Endothelial cell of umbilical vein (primary cell): ENCODE measurements at regions not wholly inside any gene's neighbourhood (a gene's known extent, or its start where the extent isn't known, plus 50 kb on each side); places are given as distances from the start of the nearest gene placed in this dataset.

Experiments used
- BruUV-seq: library from RNA; stranded (reverse); fragments of 400-500 nt; replicated peaks from 2 replicates; lab custom pipeline; 2021; lab: Mats Ljungman, UMichigan
- CTCF ChIA-PET: fragments of 300-600, 350-600 bp; sonication (Branson Sonifier 250); formaldehyde crosslinking; loops from one replicate; lab custom pipeline; 2021; ENCODE audit warnings: antibody characterized with exemption, inconsistent platforms; lab: Charles Lee
- POLR2A ChIA-PET: fragments of 300-600, 350-600 bp; sonication (Branson Sonifier 250); formaldehyde crosslinking; loops from one replicate; lab custom pipeline; 2021; ENCODE audit warnings: antibody characterized with exemption, inconsistent platforms; lab: Charles Lee
- DNase-seq: peaks from one replicate; pipeline ENCODE4 v3.0.0-alpha.2; 2011; ENCODE audit warnings: low read depth, low spot score
- FAIRE-seq: peaks from 2 replicates; lab custom pipeline; 2011; peaks lifted over from hg19 to GRCh38; lab: Jason Lieb, UNC
- H2AFZ ChIP-seq: 2 replicates; pipeline ENCODE4 v1.6.0; 2012; ENCODE audit warnings: low read depth, low read length, control low read depth, inconsistent platforms
- H3K27ac ChIP-seq: 2 replicates; pipeline ENCODE4 v1.5.1; 2011; ENCODE audit warnings: low read depth, mild to moderate bottlenecking, control low read depth, low read length, moderate library complexity; ENCODE audit not compliant: insufficient read depth
- H3K27me3 ChIP-seq, 2 experiments: 2 replicates each; pipeline versions ENCODE4 v1.6.0 to v1.6.1; 2011; ENCODE audit warnings: low read length in 2 of 2, mixed read lengths in 1 of 2; ENCODE audit not compliant: control insufficient read depth in 2 of 2, insufficient read depth in 2 of 2
- H3K36me3 ChIP-seq, 2 experiments: 2 replicates in 1 of 2; 3 replicates in 1 of 2; pipeline ENCODE4 v1.5.1; 2011; ENCODE audit warnings: low read length in 2 of 2, mild to moderate bottlenecking in 1 of 2, moderate library complexity in 1 of 2; ENCODE audit not compliant: control insufficient read depth in 2 of 2, insufficient read depth in 2 of 2; ENCODE audit errors: extremely low read depth in 1 of 2
- H3K4me1 ChIP-seq: 3 replicates; pipeline ENCODE4 v1.5.1; 2011; ENCODE audit warnings: mild to moderate bottlenecking, low read length; ENCODE audit not compliant: control insufficient read depth, insufficient read depth; ENCODE audit errors: extremely low read depth
- H3K4me2 ChIP-seq: 2 replicates; pipeline ENCODE4 v1.6.1; 2011; ENCODE audit warnings: low read length, control low read depth, mixed read lengths; ENCODE audit not compliant: insufficient read depth
- H3K4me3 ChIP-seq, 3 experiments: fragments of 200-600 bp in 1 of 3; sonication (generic), shearing (Covaris generic) in 1 of 3; replicated peaks in 1 of 3; 2 replicates each; pipeline ENCODE4 v1.5.1; 2011 to 2016; ENCODE audit warnings: control low read depth in 3 of 3, low read length in 3 of 3, mild to moderate bottlenecking in 2 of 3, inconsistent platforms in 1 of 3, low read depth in 1 of 3, moderate library complexity in 1 of 3; ENCODE audit not compliant: insufficient read depth in 1 of 3
- H3K79me2 ChIP-seq: 2 replicates; pipeline ENCODE4 v1.6.0; 2012; ENCODE audit warnings: low read length, inconsistent platforms; ENCODE audit not compliant: control insufficient read depth, insufficient read depth
- H3K9ac ChIP-seq: replicated peaks from 2 replicates; pipeline ENCODE3; 2011; ENCODE audit warnings: low read length, control low read depth; ENCODE audit not compliant: insufficient read depth; ENCODE audit errors: extremely low read depth
- H3K9me1 ChIP-seq: replicated peaks from 3 replicates; pipeline ENCODE4 v1.6.0; 2011; ENCODE audit warnings: mild to moderate bottlenecking, low read length; ENCODE audit not compliant: control insufficient read depth, insufficient read depth; ENCODE audit errors: extremely low read depth
- H3K9me3 ChIP-seq: replicated peaks from 2 replicates; pipeline ENCODE4 v1.5.1; 2012; ENCODE audit warnings: low read length, inconsistent platforms; ENCODE audit not compliant: control insufficient read depth, insufficient read depth
- H4K20me1 ChIP-seq: replicated peaks from 2 replicates; pipeline ENCODE3; 2011; ENCODE audit warnings: mild to moderate bottlenecking, low read length; ENCODE audit not compliant: control insufficient read depth, insufficient read depth; ENCODE audit errors: extremely low read depth
- EZH2 ChIP-seq: IDR thresholded peaks from 2 replicates; pipeline ENCODE4 v1.6.1; 2012; ENCODE audit warnings: borderline replicate concordance, low read depth, mild to moderate bottlenecking, moderate library complexity, low read length, inconsistent platforms; ENCODE audit not compliant: severe bottlenecking
- FOS ChIP-seq: IDR thresholded peaks from 2 replicates; pipeline ENCODE4 v1.6.1; 2011; ENCODE audit warnings: mild to moderate bottlenecking, low read length, moderate library complexity, borderline replicate concordance; ENCODE audit not compliant: insufficient read depth
- GATA2 ChIP-seq: IDR thresholded peaks from 2 replicates; pipeline ENCODE4 v1.7.0; 2011; ENCODE audit warnings: low read depth, mild to moderate bottlenecking, moderate library complexity, mixed read lengths, low read length; ENCODE audit not compliant: insufficient read length, insufficient read depth
- JUN ChIP-seq: IDR thresholded peaks from 2 replicates; pipeline ENCODE4 v1.6.1; 2011; ENCODE audit warnings: borderline replicate concordance, low read depth; ENCODE audit not compliant: insufficient read length, insufficient read depth
- MYC ChIP-seq: IDR thresholded peaks from one replicate; pipeline ENCODE4 v1.6.1; 2011; ENCODE audit warnings: mild to moderate bottlenecking, low read depth, low read length
- POLR2A ChIP-seq: IDR thresholded peaks from 2 replicates; pipeline ENCODE4 v1.6.1; 2012; ENCODE audit warnings: low read depth, mild to moderate bottlenecking, control low read depth, low read length
- POLR2AphosphoS5 ChIP-seq: IDR thresholded peaks from 2 replicates; pipeline ENCODE4 v1.6.1; 2012; ENCODE audit warnings: low read depth, mild to moderate bottlenecking, control low read depth, low read length, moderate library complexity; ENCODE audit not compliant: insufficient read depth
- dilution Hi-C: fragments of 300-500 bp; cut with MboI; formaldehyde crosslinking; loops from one replicate; pipeline ENCODE4 v1.15.0; 2019; ENCODE audit warnings: low sequenced_read_pairs; ENCODE audit not compliant: extremely low pct_ligation_motif_present
- intact Hi-C: fragments of 100-400 bp; cut with micrococcal nuclease; formaldehyde crosslinking; loops from one replicate; pipeline ENCODE4 v1.10.0; 2022
- TF ChIP-seq, protein P1 (sequence below), 2 donors: IDR thresholded peaks; 1 replicate in 1 of 2; 2 replicates in 1 of 2; pipeline ENCODE4 v1.5.1; 2011; ENCODE audit warnings: low read length in 2 of 2, mild to moderate bottlenecking in 2 of 2, moderate library complexity in 2 of 2, control low read depth in 1 of 2, inconsistent platforms in 1 of 2, low read depth in 1 of 2; ENCODE audit not compliant: insufficient read depth in 1 of 2; ENCODE audit errors: extremely low read depth in 1 of 2
- TF ChIP-seq, protein P2 (sequence below): IDR thresholded peaks from 2 replicates; pipeline ENCODE4 v1.6.1; 2011; ENCODE audit not compliant: insufficient read depth, insufficient read length

DNA sequence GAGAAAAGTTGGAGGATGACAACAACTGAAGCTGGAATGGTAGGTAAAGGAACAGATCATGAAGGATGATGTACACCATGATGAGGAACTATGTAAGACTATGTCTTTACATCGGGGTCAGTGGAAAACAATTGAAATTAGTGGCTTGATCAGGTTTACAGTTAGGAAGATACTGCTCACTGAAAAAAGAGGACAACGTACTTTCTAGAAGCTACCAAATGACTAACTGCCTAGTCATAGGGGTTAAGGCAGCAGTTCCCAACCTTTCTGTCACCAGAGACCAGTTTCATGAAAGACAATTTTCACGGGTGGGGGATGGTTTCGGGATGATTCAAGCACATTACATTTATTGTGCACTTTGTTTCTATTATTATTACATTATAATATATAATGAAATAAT lies 91.6 kb upstream of the ANKRD1 start:
- POLR2A ChIA-PET, result no interaction called here
- TF ChIP-seq GATA2 (no peak), MYC (no peak), FOS (no peak), POLR2AphosphoS5 (no peak), POLR2A (no peak), JUN (no peak), EZH2 (no peak)
- TF ChIP-seq, protein P1, sequence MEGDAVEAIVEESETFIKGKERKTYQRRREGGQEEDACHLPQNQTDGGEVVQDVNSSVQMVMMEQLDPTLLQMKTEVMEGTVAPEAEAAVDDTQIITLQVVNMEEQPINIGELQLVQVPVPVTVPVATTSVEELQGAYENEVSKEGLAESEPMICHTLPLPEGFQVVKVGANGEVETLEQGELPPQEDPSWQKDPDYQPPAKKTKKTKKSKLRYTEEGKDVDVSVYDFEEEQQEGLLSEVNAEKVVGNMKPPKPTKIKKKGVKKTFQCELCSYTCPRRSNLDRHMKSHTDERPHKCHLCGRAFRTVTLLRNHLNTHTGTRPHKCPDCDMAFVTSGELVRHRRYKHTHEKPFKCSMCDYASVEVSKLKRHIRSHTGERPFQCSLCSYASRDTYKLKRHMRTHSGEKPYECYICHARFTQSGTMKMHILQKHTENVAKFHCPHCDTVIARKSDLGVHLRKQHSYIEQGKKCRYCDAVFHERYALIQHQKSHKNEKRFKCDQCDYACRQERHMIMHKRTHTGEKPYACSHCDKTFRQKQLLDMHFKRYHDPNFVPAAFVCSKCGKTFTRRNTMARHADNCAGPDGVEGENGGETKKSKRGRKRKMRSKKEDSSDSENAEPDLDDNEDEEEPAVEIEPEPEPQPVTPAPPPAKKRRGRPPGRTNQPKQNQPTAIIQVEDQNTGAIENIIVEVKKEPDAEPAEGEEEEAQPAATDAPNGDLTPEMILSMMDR (IDR thresholded peaks at IDR 0.05; ENCODE audit: extremely low read depth in 1 of 2, insufficient read depth in 1 of 2, low read depth in 1 of 2, low read length in 2 of 2), result no peak
- TF ChIP-seq, protein P2, sequence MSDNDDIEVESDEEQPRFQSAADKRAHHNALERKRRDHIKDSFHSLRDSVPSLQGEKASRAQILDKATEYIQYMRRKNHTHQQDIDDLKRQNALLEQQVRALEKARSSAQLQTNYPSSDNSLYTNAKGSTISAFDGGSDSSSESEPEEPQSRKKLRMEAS, result no peak
- Histone ChIP-seq H3K79me2 (no peaks in the 10 kb centered on the region), H4K20me1 (no peaks in the 10 kb centered on the region), H3K4me2 (no peak overlapping the region), H2AFZ (no peak overlapping the region), H3K9me1 (no peaks in the 10 kb centered on the region), H3K4me1 (no peaks in the 10 kb centered on the region), H3K27ac (no peak overlapping the region), H3K36me3 (no peaks in the 10 kb centered on the region), H3K4me3 (no peak overlapping the region), H3K9me3 (no peaks in the 10 kb centered on the region), H3K27me3 (no peaks in the 10 kb centered on the region), H3K9ac (no peak overlapping the region)
- intact Hi-C loops, result no loop called here
- DNase-seq, result no peak
- no TSS peak for BruUV-seq
- CTCF ChIA-PET, result no interaction called here
- FAIRE-seq, result no peak
- dilution Hi-C loops, result no loop called here
